ENCODE measurements at regions not wholly inside any gene's neighbourhood (a gene's known extent, or its start where the extent isn't known, plus 50 kb on each side); places are given as distances from the start of the nearest gene placed in this dataset.

GRCh38 chr12:83365317-83365716 is 678.6 kb downstream of the TMTC2 start:
- 54 to 60% methylated on average over 5 of the region's 5 CpGs for WGBS, 2 donors (ENCODE audit: low coverage in 1 of 2)
- TF ChIP-seq POLR2A (IDR thresholded peaks at IDR 0.05), result no peak
- no peak for TF ChIP-seq CTCF (IDR thresholded peaks at IDR 0.05)
- TF ChIP-seq EP300 (IDR thresholded peaks at IDR 0.05; ENCODE audit: low read depth), result no peak
- TF ChIP-seq POLR2AphosphoS5 (IDR thresholded peaks at IDR 0.05), result no peak
- no peak for DNase-seq
- no peaks in the 10 kb centered on the region for H3K9me3 ChIP-seq
- intact Hi-C loops (cut with DNase I; ENCODE audit: low total_unique reads), result no loop called here
- in situ Hi-C loops (cut with MboI; ENCODE audit: low pct_ligation_motif_present in 1 of 4, low pct_unique_long_range_greater_than_20kb in 1 of 4, low sequenced_read_pairs in 3 of 4), result no loop called here
- no peaks in the 10 kb centered on the region for H3K36me3 ChIP-seq
- H3K27me3 ChIP-seq, result no peaks in the 10 kb centered on the region
- H3K4me3 ChIP-seq, result no peak overlapping the region
- no peak overlapping the region for H3K27ac ChIP-seq
- H3K4me1 ChIP-seq, result no peaks in the 10 kb centered on the region

- H3K27me3 ChIP-seq, result no peaks in the 10 kb centered on the region
- DNase-seq, result no peak
- intact Hi-C loops (cut with DNase I; ENCODE audit: low total_unique reads), result no loop called here
- H3K36me3 ChIP-seq, result no peaks in the 10 kb centered on the region
- in situ Hi-C loops (cut with MboI; ENCODE audit: low pct_ligation_motif_present in 1 of 4, low pct_unique_long_range_greater_than_20kb in 1 of 4, low sequenced_read_pairs in 3 of 4), result no loop called here
- no peak for TF ChIP-seq CTCF (IDR thresholded peaks at IDR 0.05)
- no peak for TF ChIP-seq POLR2A (IDR thresholded peaks at IDR 0.05)
- no peak for TF ChIP-seq POLR2AphosphoS5 (IDR thresholded peaks at IDR 0.05)
- no peak for TF ChIP-seq EP300 (IDR thresholded peaks at IDR 0.05; ENCODE audit: low read depth)
- H3K4me1 ChIP-seq, result no peaks in the 10 kb centered on the region
- no peak overlapping the region for H3K4me3 ChIP-seq
- H3K9me3 ChIP-seq, result no peaks in the 10 kb centered on the region
- WGBS, 2 donors (ENCODE audit: low coverage in 1 of 2), result 84 to 92% methylated on average over 2 of the region's 2 CpGs
- no peak overlapping the region for H3K27ac ChIP-seq
Observed at GRCh38 chr12:83361475-83361874, 674.8 kb downstream of the TMTC2 start.

GRCh38 chr12:83361071-83361470 is 674.4 kb downstream of the TMTC2 start:
- in situ Hi-C loops (cut with MboI; ENCODE audit: low pct_ligation_motif_present in 1 of 4, low pct_unique_long_range_greater_than_20kb in 1 of 4, low sequenced_read_pairs in 3 of 4), result no loop called here
- DNase-seq, result no peak
- intact Hi-C loops (cut with DNase I; ENCODE audit: low total_unique reads), result no loop called here
- no peaks in the 10 kb centered on the region for H3K36me3 ChIP-seq
- H3K27ac ChIP-seq, result no peak overlapping the region
- H3K9me3 ChIP-seq, result no peaks in the 10 kb centered on the region
- no peaks in the 10 kb centered on the region for H3K27me3 ChIP-seq
- no peak for TF ChIP-seq POLR2AphosphoS5 (IDR thresholded peaks at IDR 0.05)
- TF ChIP-seq EP300 (IDR thresholded peaks at IDR 0.05; ENCODE audit: low read depth), result no peak
- TF ChIP-seq CTCF (IDR thresholded peaks at IDR 0.05), result no peak
- no peak for TF ChIP-seq POLR2A (IDR thresholded peaks at IDR 0.05)
- H3K4me1 ChIP-seq, result no peaks in the 10 kb centered on the region
- no peak overlapping the region for H3K4me3 ChIP-seq

GRCh38 chr12:83349907-83350611 is 663.4 kb downstream of the TMTC2 start:
- Histone ChIP-seq H3K36me3 (no peaks in the 10 kb centered on the region), H3K9me3 (no peaks in the 10 kb centered on the region), H3K27ac (no peak overlapping the region), H3K4me1 (peaks cover 0 to 4% (median 0%) of the 10 kb centered on the region in 4 donors), H3K27me3 (no peaks in the 10 kb centered on the region), H3K4me3 (no peak overlapping the region)
- intact Hi-C loops (cut with DNase I; ENCODE audit: low total_unique reads), result no loop called here
- 71 to 77% methylated on average over 4 of the region's 4 CpGs for WGBS, 2 donors (ENCODE audit: low coverage in 1 of 2)
- TF ChIP-seq CTCF (IDR thresholded peaks at IDR 0.05) (no peak), POLR2AphosphoS5 (IDR thresholded peaks at IDR 0.05) (no peak), EP300 (IDR thresholded peaks at IDR 0.05; ENCODE audit: low read depth) (no peak), POLR2A (IDR thresholded peaks at IDR 0.05) (no peak)
- in situ Hi-C loops (cut with MboI; ENCODE audit: low pct_ligation_motif_present in 1 of 4, low pct_unique_long_range_greater_than_20kb in 1 of 4, low sequenced_read_pairs in 3 of 4), result no loop called here
- DNase-seq, result no peak
